WTC11 (cell line): ENCODE measurements at regions not wholly inside any gene's neighbourhood (a gene's known extent, or its start where the extent isn't known, plus 50 kb on each side); places are given as distances from the start of the nearest gene placed in this dataset.

Experiments used
- ATAC-seq: fragments of 200-7000 bp; cut with Tn5 transposase; 2 replicates; pipeline ENCODE4 v1.10.0; 2021; ENCODE audit warnings: mild to moderate bottlenecking, moderate library complexity
- CTCF ChIA-PET: fragments of 300-600 bp; sonication (Branson Sonifier 250); formaldehyde crosslinking; loops from one replicate; lab custom pipeline; 2021; ENCODE audit warnings: antibody characterized with exemption; lab: Charles Lee
- POLR2A ChIA-PET: fragments of 350-600 bp; sonication (Branson Sonifier 250); formaldehyde crosslinking; loops from one replicate; lab custom pipeline; 2021; ENCODE audit warnings: antibody characterized with exemption; lab: Charles Lee
- DNase-seq: peaks from one replicate; pipeline ENCODE4 v3.0.0; 2021; ENCODE audit warnings: low spot score
- H3K27ac Mint-ChIP-seq: 2 replicates; pipeline ENCODE4 v1.8.0; 2021; ENCODE audit warnings: mixed read lengths
- H3K27me3 Mint-ChIP-seq: 2 replicates; pipeline ENCODE4 v1.8.0; 2021; ENCODE audit warnings: low read depth, mild to moderate bottlenecking, moderate library complexity, mixed read lengths
- H3K36me3 Mint-ChIP-seq: 2 replicates; pipeline ENCODE4 v1.8.0; 2021; ENCODE audit warnings: mixed read lengths
- H3K4me1 Mint-ChIP-seq: 2 replicates; pipeline ENCODE4 v1.8.0; 2022; ENCODE audit warnings: mixed read lengths
- H3K4me3 Mint-ChIP-seq: 2 replicates; pipeline ENCODE4 v1.8.0; 2021; ENCODE audit warnings: mild to moderate bottlenecking, moderate library complexity, mixed read lengths
- H3K9me3 Mint-ChIP-seq: 2 replicates; pipeline ENCODE4 v1.8.0; 2021; ENCODE audit warnings: mixed read lengths
- CBFB ChIP-seq: sonication (generic); formaldehyde crosslinking; IDR thresholded peaks from 2 replicates; pipeline ENCODE4 v1.8.1; 2022; ENCODE audit warnings: mild to moderate bottlenecking, low read depth, missing genetic modification reagents
- CDX4 ChIP-seq: fragments of 250-450 bp; sonication (Bioruptor Pico); IDR thresholded peaks from 2 replicates; pipeline ENCODE4 v1.9.0; 2021; ENCODE audit warnings: moderate library complexity, mild to moderate bottlenecking, inconsistent platforms, borderline replicate concordance
- E2F1 ChIP-seq: sonication (generic); formaldehyde crosslinking; IDR thresholded peaks from 2 replicates; pipeline ENCODE4 v1.8.0; 2022; ENCODE audit warnings: mild to moderate bottlenecking, missing genetic modification reagents
- E2F4 ChIP-seq: sonication (generic); formaldehyde crosslinking; IDR thresholded peaks from 2 replicates; pipeline ENCODE4 v1.8.1; 2022; ENCODE audit warnings: low read depth, mild to moderate bottlenecking, moderate library complexity, missing genetic modification reagents, borderline replicate concordance
- ERG ChIP-seq: fragments of 250-450 bp; sonication (Bioruptor Pico); IDR thresholded peaks from 2 replicates; pipeline ENCODE4 v1.8.0; 2021; ENCODE audit warnings: mild to moderate bottlenecking
- ESRRA ChIP-seq: sonication (generic); formaldehyde crosslinking; IDR thresholded peaks from 2 replicates; pipeline ENCODE4 v1.8.1; 2022; ENCODE audit warnings: mild to moderate bottlenecking, missing genetic modification reagents, borderline replicate concordance
- NFYB ChIP-seq: sonication (generic); formaldehyde crosslinking; conservative IDR thresholded peaks from 2 replicates; pipeline ENCODE4 v1.8.0; 2022; ENCODE audit warnings: low read depth, missing genetic modification reagents
- NR2C2 ChIP-seq: sonication (generic); formaldehyde crosslinking; IDR thresholded peaks from 2 replicates; pipeline ENCODE4 v1.8.0; 2022; ENCODE audit warnings: mild to moderate bottlenecking, missing genetic modification reagents
- NR3C1 ChIP-seq: sonication (generic); formaldehyde crosslinking; conservative IDR thresholded peaks from 2 replicates; pipeline ENCODE4 v1.8.1; 2023; ENCODE audit warnings: low read depth, mild to moderate bottlenecking, missing genetic modification reagents
- PREB ChIP-seq: sonication (generic); formaldehyde crosslinking; IDR thresholded peaks from 2 replicates; pipeline ENCODE4 v1.8.1; 2022; ENCODE audit warnings: mild to moderate bottlenecking, missing genetic modification reagents, moderate library complexity, borderline replicate concordance
- PRRX2 ChIP-seq: fragments of 250-450 bp; sonication (Bioruptor Pico); IDR thresholded peaks from 2 replicates; pipeline ENCODE4 v1.8.0; 2021; ENCODE audit warnings: mild to moderate bottlenecking
- SOX15 ChIP-seq: fragments of 250-450 bp; sonication (Bioruptor Pico); IDR thresholded peaks from 2 replicates; pipeline ENCODE4 v1.9.0; 2021; ENCODE audit warnings: mild to moderate bottlenecking
- TEAD1 ChIP-seq: sonication (generic); formaldehyde crosslinking; IDR thresholded peaks from 2 replicates; pipeline ENCODE4 v1.8.0; 2022; ENCODE audit warnings: mild to moderate bottlenecking, missing genetic modification reagents
- ZNF121 ChIP-seq: sonication (generic); formaldehyde crosslinking; IDR thresholded peaks from 2 replicates; pipeline ENCODE4 v1.8.0; 2023; ENCODE audit warnings: missing genetic modification reagents
- ZNF317 ChIP-seq: sonication (generic); formaldehyde crosslinking; IDR thresholded peaks from 2 replicates; pipeline ENCODE4 v1.8.1; 2023; ENCODE audit warnings: low read depth, mild to moderate bottlenecking, moderate library complexity, missing genetic modification reagents, borderline replicate concordance
- ZNF512 ChIP-seq: sonication (generic); formaldehyde crosslinking; IDR thresholded peaks from 2 replicates; pipeline ENCODE4 v1.8.1; 2022; ENCODE audit warnings: missing genetic modification reagents, borderline replicate concordance
- ZNF532 ChIP-seq: fragments of 250-450 bp; sonication (Bioruptor Pico); IDR thresholded peaks from 2 replicates; pipeline ENCODE4 v1.9.0; 2021; ENCODE audit warnings: mild to moderate bottlenecking, borderline replicate concordance

- no peak for DNase-seq
- CTCF ChIA-PET, result no interaction called here
- Mint-ChIP-seq H3K4me1 (peaks cover 5% of the 10 kb centered on the region; the same call in 1 of the 2 replicates), H3K27ac (no peak overlapping the region), H3K27me3 (no peaks in the 10 kb centered on the region), H3K4me3 (no peak overlapping the region), H3K9me3 (peaks cover 24% of the 10 kb centered on the region), H3K36me3 (peaks cover 6% of the 10 kb centered on the region; the same call in 1 of the 2 replicates)
- no peak for ATAC-seq
- TF ChIP-seq PREB (CRISPR knock-in tag) (no peak), SOX15 (CRISPR knock-in tag) (no peak), ESRRA (CRISPR knock-in tag) (no peak), E2F1 (CRISPR knock-in tag) (no peak), TEAD1 (no peak), ZNF532 (CRISPR knock-in tag) (no peak), ZNF121 (no peak), NR3C1 (no peak), NFYB (CRISPR knock-in tag) (no peak), ZNF317 (CRISPR knock-in tag) (no peak), CDX4 (CRISPR knock-in tag) (no peak)
- POLR2A ChIA-PET, result no interaction called here
These were observed 210.8 kb downstream of the C12orf50 start for GRCh38 chr12:87818441-87818840.

- ATAC-seq, result no peak
- POLR2A ChIA-PET, result no interaction called here
- Mint-ChIP-seq H3K9me3 (peaks cover 24% of the 10 kb centered on the region), H3K36me3 (peaks cover 6% of the 10 kb centered on the region; the same call in 1 of the 2 replicates), H3K4me3 (no peak overlapping the region), H3K27ac (no peak overlapping the region), H3K27me3 (no peaks in the 10 kb centered on the region), H3K4me1 (peaks cover 5% of the 10 kb centered on the region; the same call in 1 of the 2 replicates)
- no peak for DNase-seq
- CTCF ChIA-PET, result no interaction called here
- TF ChIP-seq ZNF512 (CRISPR knock-in tag) (no peak), TEAD1 (no peak), NR2C2 (CRISPR knock-in tag) (no peak), PREB (CRISPR knock-in tag) (no peak), PRRX2 (CRISPR knock-in tag) (no peak), ERG (no peak), E2F4 (CRISPR knock-in tag) (no peak), CBFB (CRISPR knock-in tag) (no peak)
These were observed 213.2 kb downstream of the C12orf50 start for GRCh38 chr12:87815771-87816585.
